NCI-H2081 treated with DMSO at 0.1 percent for 48 hours (cell line): ENCODE measurements at regions not wholly inside any gene's neighbourhood (a gene's known extent, or its start where the extent isn't known, plus 50 kb on each side); places are given as distances from the start of the nearest gene placed in this dataset.

Experiments used
- DNase-seq: peaks from one replicate; lab custom pipeline; 2025; lab: John Stamatoyannopoulos, UW

- DNase-seq: no peak
These were observed 161.2 kb downstream of the FOXO1 start for GRCh38 chr13:40505196-40505595.
